DOHH2 (cell line): ENCODE measurements at regions not wholly inside any gene's neighbourhood (a gene's known extent, or its start where the extent isn't known, plus 50 kb on each side); places are given as distances from the start of the nearest gene placed in this dataset.

Source experiments
- H3F3A ChIP-seq: fragments of 200-600 bp; sonication (generic), shearing (Covaris generic); 2 replicates; pipeline ENCODE4 v1.6.0; 2016; ENCODE audit warnings: antibody characterized with exemption, mild to moderate bottlenecking; ENCODE audit not compliant: control insufficient read depth, insufficient read depth
- H3K27ac ChIP-seq: fragments of 200-600 bp; sonication (generic); 2 replicates; pipeline ENCODE4 v1.5.1; 2014; ENCODE audit warnings: low read depth, mild to moderate bottlenecking, low read length, moderate library complexity
- H3K27me3 ChIP-seq: fragments of 200-600 bp; sonication (generic); 2 replicates; pipeline ENCODE4 v1.6.1; 2014; ENCODE audit warnings: mild to moderate bottlenecking, low read length, mixed read lengths; ENCODE audit not compliant: control insufficient read depth
- H3K36me3 ChIP-seq: fragments of 200-600 bp; sonication (generic); 2 replicates; pipeline ENCODE4 v1.6.1; 2014; ENCODE audit warnings: mild to moderate bottlenecking, low read length, moderate library complexity, mixed read lengths; ENCODE audit not compliant: control insufficient read depth
- H3K4me1 ChIP-seq: fragments of 200-600 bp; sonication (generic); 2 replicates; pipeline ENCODE4 v1.6.1; 2014; ENCODE audit warnings: mild to moderate bottlenecking, low read length, mixed read lengths; ENCODE audit not compliant: control insufficient read depth
- H3K4me2 ChIP-seq: fragments of 200-600 bp; sonication (generic); 2 replicates; pipeline ENCODE4 v1.6.0; 2014; ENCODE audit warnings: mild to moderate bottlenecking, low read length, moderate library complexity
- H3K4me3 ChIP-seq: fragments of 200-600 bp; sonication (generic); 2 replicates; pipeline ENCODE4 v1.5.1; 2014; ENCODE audit warnings: mild to moderate bottlenecking, low read length, mixed read lengths
- H3K79me2 ChIP-seq: fragments of 200-600 bp; sonication (generic); 2 replicates; pipeline ENCODE4 v1.6.1; 2014; ENCODE audit warnings: mild to moderate bottlenecking, low read length, mixed read lengths; ENCODE audit not compliant: control insufficient read depth
- H3K9me2 ChIP-seq: fragments of 200-600 bp; sonication (generic); replicated peaks from 2 replicates; pipeline ENCODE4 v1.6.1; 2014; ENCODE audit warnings: mild to moderate bottlenecking, low read length, mixed read lengths; ENCODE audit not compliant: control insufficient read depth
- H3K9me3 ChIP-seq: fragments of 200-600 bp; sonication (generic); 2 replicates; pipeline ENCODE4 v1.6.1; 2014; ENCODE audit warnings: antibody characterized with exemption, low read length, mixed read lengths; ENCODE audit not compliant: control insufficient read depth, insufficient read depth
- H4K20me1 ChIP-seq: fragments of 200-600 bp; sonication (generic); 2 replicates; pipeline ENCODE4 v1.6.0; 2014; ENCODE audit warnings: low read depth, mild to moderate bottlenecking, antibody characterized with exemption, low read length, moderate library complexity; ENCODE audit not compliant: control insufficient read depth, insufficient read depth
- EZH2phosphoT487 ChIP-seq: fragments of 200-600 bp; sonication (generic); IDR thresholded peaks from 2 replicates; pipeline ENCODE4 v1.6.1; 2017; ENCODE audit warnings: borderline replicate concordance, mild to moderate bottlenecking, antibody characterized with exemption, low read length, moderate library complexity, mixed read lengths
- TF ChIP-seq, protein P1 (sequence below): fragments of 200-600 bp; sonication (generic); IDR thresholded peaks from one replicate; pipeline ENCODE4 v1.5.1; 2014; ENCODE audit warnings: antibody characterized with exemption, mild to moderate bottlenecking, low read depth, low read length; ENCODE audit not compliant: poor library complexity, severe bottlenecking

DNA sequence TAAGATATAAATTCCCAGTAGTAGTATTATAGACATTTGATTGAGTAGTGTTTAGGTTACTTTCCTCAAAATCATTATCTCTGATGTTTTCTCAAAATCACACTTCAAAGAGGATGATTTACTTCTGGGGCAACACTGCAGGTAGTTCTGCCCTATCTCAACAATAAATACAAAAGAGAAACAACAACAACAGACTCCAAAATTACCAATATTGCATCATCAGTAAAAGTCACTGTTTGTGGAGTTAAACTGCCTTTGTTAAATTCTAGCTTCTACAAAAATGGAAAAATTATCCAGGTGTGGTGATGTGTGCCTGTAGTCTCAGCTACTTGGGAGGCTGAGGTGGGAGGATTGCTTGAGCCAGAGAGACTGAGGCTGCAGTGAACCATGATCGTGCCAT, 637.6 kb upstream of the ZNF608 start:
- no peak for TF ChIP-seq EZH2phosphoT487
- H3K9me2 ChIP-seq: no peaks in the 10 kb centered on the region
- H3K27me3 ChIP-seq: no peaks in the 10 kb centered on the region
- no peaks in the 10 kb centered on the region; the same call in 1 of the 2 replicates for H3K9me3 ChIP-seq
- H4K20me1 ChIP-seq: no peaks in the 10 kb centered on the region
- no peaks in the 10 kb centered on the region for H3K36me3 ChIP-seq
- no peaks in the 10 kb centered on the region for H3K79me2 ChIP-seq
- H3K4me2 ChIP-seq: no peak overlapping the region
- H3K4me3 ChIP-seq: no peak overlapping the region
- H3F3A ChIP-seq: no peaks in the 10 kb centered on the region
- no peaks in the 10 kb centered on the region for H3K4me1 ChIP-seq
- H3K27ac ChIP-seq: no peak overlapping the region

- Histone ChIP-seq H3K4me1 (no peaks in the 10 kb centered on the region), H3K36me3 (no peaks in the 10 kb centered on the region), H3F3A (no peaks in the 10 kb centered on the region), H3K27me3 (no peaks in the 10 kb centered on the region), H3K4me2 (no peak overlapping the region), H3K4me3 (no peak overlapping the region), H3K27ac (no peak overlapping the region), H3K79me2 (no peaks in the 10 kb centered on the region), H4K20me1 (no peaks in the 10 kb centered on the region), H3K9me3 (no peaks in the 10 kb centered on the region), H3K9me2 (no peaks in the 10 kb centered on the region)
- TF ChIP-seq, protein P1, sequence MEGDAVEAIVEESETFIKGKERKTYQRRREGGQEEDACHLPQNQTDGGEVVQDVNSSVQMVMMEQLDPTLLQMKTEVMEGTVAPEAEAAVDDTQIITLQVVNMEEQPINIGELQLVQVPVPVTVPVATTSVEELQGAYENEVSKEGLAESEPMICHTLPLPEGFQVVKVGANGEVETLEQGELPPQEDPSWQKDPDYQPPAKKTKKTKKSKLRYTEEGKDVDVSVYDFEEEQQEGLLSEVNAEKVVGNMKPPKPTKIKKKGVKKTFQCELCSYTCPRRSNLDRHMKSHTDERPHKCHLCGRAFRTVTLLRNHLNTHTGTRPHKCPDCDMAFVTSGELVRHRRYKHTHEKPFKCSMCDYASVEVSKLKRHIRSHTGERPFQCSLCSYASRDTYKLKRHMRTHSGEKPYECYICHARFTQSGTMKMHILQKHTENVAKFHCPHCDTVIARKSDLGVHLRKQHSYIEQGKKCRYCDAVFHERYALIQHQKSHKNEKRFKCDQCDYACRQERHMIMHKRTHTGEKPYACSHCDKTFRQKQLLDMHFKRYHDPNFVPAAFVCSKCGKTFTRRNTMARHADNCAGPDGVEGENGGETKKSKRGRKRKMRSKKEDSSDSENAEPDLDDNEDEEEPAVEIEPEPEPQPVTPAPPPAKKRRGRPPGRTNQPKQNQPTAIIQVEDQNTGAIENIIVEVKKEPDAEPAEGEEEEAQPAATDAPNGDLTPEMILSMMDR: no peak
- TF ChIP-seq EZH2phosphoT487: no peak
Measured at GRCh38 chr5:125390326-125390725, 643.9 kb upstream of the ZNF608 start.

DNA sequence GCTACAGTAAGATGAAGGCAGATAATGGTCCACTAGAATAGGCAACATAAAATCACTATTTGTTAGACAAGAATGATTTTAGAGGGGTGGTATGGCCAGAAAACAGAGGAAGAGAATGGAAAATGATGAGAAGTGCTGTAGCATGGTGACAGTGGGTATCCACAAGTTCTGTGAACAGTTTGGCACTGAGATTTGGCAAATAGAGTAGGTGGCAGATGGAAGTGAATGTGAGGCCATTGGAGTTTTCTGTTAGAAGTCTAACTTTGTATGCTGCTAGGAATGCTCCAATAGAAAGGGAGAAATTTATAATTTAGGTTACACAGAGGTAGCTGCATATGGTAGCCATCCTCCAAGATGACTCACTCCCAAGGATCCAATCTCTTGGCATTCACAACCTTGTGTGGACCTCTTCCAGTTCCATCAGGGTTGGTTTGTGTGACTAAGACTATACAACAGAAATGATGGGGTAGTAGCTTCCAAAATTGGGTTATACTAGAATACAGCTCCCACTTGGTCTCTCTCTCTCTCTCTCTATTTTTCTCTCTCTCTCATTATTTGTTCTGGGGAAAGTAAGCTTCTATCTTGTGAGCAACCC, 646.9 kb upstream of the ZNF608 start:
- no peaks in the 10 kb centered on the region for H3K4me1 ChIP-seq
- TF ChIP-seq, protein P1: no peak
- no peak for TF ChIP-seq EZH2phosphoT487
- H3K4me3 ChIP-seq: no peak overlapping the region
- no peaks in the 10 kb centered on the region for H3F3A ChIP-seq
- no peaks in the 10 kb centered on the region for H3K27me3 ChIP-seq
- no peaks in the 10 kb centered on the region for H3K9me2 ChIP-seq
- H3K9me3 ChIP-seq: no peaks in the 10 kb centered on the region; the same call in 1 of the 2 replicates
- H3K4me2 ChIP-seq: no peak overlapping the region
- no peak overlapping the region for H3K27ac ChIP-seq
- H3K36me3 ChIP-seq: no peaks in the 10 kb centered on the region
- H4K20me1 ChIP-seq: no peaks in the 10 kb centered on the region
- H3K79me2 ChIP-seq: no peaks in the 10 kb centered on the region

- Histone ChIP-seq H3F3A (no peaks in the 10 kb centered on the region), H4K20me1 (no peaks in the 10 kb centered on the region), H3K79me2 (no peaks in the 10 kb centered on the region), H3K4me3 (no peak overlapping the region), H3K4me2 (no peak overlapping the region), H3K4me1 (no peaks in the 10 kb centered on the region), H3K27me3 (no peaks in the 10 kb centered on the region), H3K9me2 (no peaks in the 10 kb centered on the region), H3K27ac (no peak overlapping the region), H3K36me3 (no peaks in the 10 kb centered on the region), H3K9me3 (no peaks in the 10 kb centered on the region; the same call in 1 of the 2 replicates)
- no peak for TF ChIP-seq EZH2phosphoT487
- TF ChIP-seq, protein P1: no peak
Measured at GRCh38 chr5:125394661-125395280, 648.3 kb upstream of the ZNF608 start.
